ENCODE measurements at regions not wholly inside any gene's neighbourhood (a gene's known extent, or its start where the extent isn't known, plus 50 kb on each side); places are given as distances from the start of the nearest gene placed in this dataset.
"Not testable (repeated sequence)": the region's sequence is repeated elsewhere in the genome, so short reads cannot be mapped to it uniquely, and the experiment has no call there.

DNA sequence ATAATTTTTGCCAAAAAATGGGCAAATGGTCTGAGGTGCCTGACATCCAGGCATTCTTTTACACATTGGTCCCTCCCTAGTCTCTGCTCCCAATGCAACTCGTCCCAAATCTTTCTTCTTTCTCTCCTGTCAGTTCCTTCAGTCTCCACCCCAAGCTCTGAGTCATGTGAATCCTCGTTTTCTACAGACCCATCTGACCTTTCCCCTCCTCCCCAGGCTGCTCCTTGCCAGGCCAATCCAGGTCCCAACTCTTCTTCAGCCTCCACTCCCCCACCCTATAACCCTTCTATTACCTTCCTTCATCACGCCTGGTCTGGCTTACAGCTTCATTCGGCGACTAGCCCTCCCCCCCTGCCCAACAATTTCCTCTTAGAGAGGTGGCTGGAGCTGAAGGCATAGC, 55.3 kb downstream of the BBS10 start:
- in situ Hi-C loops (cut with HindIII; ENCODE audit: low sequenced_read_pairs); DNase-seq (ENCODE audit: low spot score): not testable (repeated sequence)

DNA sequence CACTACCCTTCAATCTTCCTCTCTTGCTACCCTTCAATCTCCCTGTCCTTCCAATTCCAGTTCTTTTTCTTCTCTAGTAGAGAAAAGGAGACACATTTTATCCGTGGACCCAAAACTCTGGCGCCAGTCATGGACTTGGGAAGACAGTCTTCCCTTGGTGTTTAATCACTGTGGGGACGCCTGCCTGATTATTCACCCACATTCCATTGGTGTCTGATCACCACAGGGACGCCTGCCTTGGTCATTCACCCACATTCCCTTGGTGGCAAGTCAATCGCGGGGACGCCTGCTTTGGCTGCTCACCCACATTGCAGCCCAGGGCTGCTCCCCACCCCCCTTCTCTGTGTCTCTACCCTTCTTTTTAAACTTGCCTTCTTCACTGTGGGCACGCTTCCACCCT, 55.9 kb downstream of the BBS10 start:
- DNase-seq (ENCODE audit: low spot score); in situ Hi-C loops (cut with HindIII; ENCODE audit: low sequenced_read_pairs): not testable (repeated sequence)

DNA sequence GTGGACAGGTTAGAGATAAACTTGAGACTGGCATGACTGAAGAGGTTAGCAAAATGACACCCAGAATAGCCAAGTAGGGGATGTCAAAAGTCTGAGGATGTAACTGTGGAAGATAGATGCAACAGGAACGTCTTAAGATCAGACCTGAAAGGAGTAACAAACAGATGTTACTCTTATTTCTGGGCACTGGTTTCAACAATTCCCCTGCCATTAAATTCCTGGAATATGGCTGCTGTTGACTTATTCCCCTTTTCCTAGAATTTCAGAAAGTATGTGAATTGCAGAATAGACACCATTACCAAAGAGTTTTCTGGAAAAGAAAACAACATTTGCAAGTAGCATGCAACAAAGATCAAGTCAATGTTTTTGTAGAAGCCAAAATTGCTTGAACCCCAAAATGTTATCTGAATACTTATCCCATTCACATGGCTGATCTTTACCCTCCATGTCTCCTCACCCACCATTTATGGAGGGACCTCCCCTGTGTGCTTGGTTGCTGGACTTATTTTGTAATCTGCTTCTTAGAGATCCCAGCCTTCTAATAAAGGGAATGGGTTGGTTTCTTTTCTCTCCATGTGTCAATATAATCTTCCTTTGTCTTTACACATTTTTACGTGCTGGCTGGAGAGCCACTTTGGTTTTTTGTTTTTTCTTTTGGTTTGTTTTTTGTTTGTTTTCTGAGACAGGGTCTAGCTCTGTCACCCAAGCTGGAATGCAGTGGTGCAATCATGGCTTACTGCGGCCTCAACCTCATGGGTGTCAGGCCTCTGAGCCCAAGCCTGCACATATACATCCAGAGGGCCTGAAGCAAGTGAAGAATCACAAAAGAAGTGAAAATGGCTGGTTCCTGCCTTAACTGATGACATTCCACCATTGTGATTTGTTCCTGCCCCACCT, 57.0 kb downstream of the BBS10 start:
- DNase-seq (ENCODE audit: low spot score): no peak
- in situ Hi-C loops (cut with HindIII; ENCODE audit: low sequenced_read_pairs): no loop called here

DNA sequence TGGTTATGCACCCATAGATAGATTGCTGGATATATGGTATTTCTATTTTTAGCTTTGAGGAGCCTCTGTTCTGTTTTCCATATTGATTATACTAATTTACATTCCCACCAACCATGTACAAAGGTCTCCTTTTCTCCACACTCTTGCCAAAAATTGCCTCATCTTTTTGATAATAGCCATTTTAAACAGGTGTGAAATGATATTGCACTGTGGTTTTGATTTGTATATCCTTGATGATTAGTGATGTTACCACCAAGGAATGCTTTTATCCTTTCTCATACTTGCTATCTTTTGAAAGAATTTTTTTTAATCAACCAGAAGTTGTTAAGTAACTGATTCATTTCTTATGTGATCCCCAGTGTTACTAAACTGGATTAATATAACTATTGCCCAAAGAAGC, 60.0 kb downstream of the BBS10 start:
- in situ Hi-C loops (cut with HindIII; ENCODE audit: low sequenced_read_pairs): no loop called here
- no peak for DNase-seq (ENCODE audit: low spot score)

DNA sequence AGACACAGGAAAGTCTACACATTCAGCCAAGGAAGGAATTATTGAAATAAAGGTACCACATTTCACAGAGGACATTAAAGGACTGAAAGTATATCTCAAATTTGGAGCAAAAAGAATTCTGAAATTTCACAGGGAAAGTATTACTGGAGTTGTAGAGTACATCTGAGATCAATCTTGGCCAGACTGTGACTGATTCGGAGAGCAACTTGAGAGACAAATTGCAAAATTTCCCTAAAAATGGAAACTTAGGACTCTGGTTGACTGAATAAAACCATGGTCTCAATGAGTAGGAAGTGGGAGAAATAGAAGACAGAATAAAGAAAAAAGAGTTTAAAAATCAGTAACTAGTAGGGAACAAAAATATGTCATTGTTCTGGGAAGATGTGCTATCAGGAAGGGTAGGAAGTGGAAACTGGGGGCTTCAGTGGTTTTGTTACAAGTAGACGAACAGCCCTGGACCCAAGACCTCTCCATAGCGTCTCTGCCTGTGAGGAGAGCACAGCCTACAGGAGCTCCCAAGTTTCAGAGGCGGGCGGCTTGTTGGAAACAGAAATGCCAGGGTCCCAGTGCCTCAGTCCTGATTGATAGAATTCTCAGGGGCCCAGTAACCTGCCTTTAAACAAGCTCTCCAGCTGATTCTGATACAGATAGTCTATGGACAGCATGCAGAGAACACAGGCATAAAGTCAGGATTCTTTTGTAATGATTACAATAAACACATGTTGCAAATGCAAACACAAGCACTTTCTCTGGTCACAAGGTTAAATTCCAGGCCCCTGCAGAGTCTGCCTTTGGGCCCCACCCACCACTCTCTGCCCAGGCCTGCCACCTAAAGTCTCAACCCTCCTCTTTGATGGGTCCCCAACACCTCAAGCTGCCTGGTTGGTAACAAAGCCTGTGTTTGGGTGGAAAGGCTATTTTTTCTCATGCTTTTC, 63.1 kb downstream of the BBS10 start:
- in situ Hi-C loops (cut with HindIII; ENCODE audit: low sequenced_read_pairs): no loop called here
- DNase-seq (ENCODE audit: low spot score): no peak

DNA sequence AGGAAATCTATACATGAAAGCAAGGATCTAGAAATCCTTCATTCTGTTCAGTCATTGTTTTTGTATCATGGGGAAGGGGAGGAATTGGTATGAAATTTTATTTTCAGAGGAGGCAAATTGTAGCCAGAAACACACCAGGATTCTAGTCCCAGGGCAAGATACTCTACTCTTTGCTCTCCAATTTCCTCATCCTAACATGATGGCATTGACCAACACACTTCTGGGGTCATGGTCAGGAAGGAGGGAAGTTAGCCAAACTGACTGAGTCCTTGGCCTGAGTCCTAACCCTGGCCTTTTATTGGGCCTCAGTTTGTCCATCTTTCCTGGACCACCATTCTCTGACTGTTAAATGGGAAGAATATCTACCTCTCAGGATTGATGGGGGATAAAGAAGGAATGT, 65.5 kb downstream of the BBS10 start:
- no peak for DNase-seq (ENCODE audit: low spot score)
- in situ Hi-C loops (cut with HindIII; ENCODE audit: low sequenced_read_pairs): no loop called here

DNA sequence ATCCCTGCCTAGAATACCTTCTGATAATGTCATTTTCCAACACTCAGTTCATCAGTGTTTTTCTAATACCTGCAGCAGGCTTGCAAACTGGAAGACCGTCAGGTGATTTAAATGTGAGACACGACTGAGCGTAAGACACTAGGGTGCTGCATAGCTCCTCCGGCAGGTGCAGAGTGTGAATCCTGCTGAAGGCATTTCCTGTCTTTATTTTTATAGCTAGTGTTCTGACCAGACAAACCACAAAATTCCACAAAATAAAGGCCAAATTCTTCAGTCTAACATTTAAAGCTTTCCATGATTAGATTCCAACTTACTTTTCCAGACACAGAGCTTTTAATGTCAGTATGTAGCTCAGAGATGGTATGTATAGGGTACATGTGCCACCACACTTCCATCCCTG, 70.7 kb downstream of the BBS10 start:
- in situ Hi-C loops (cut with HindIII; ENCODE audit: low sequenced_read_pairs): no loop called here
- DNase-seq (ENCODE audit: low spot score): no peak

DNA sequence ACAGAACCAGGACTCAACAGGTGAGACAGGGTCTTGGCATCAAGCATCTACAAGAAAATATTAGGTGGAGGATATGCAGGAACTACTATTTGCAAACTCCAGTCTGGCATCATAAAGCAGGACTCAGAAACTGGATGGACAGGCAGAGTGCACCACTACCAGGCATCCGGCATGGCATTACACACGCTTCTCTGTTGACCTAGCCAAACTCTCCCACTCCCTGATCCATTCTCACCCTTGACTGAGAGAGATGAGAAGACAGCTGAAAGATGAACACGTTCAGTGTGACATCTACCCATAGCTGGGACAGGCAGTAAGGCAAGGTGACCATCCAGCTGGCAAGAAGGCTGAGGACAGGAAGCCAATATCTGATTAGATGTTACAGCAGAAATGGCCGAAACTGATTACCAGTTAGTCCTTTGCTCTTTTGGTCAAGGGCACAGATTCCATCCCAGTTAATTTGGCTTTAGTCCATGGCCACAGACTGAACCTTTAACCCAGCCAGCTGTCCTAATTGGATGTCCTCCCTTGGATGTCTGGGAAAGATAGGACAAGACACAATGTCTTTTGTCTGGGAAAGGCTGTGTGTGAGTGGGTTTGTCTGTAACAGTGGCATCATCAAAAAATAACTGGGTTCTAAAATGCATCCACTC, 71.6 kb downstream of the BBS10 start:
- in situ Hi-C loops (cut with HindIII; ENCODE audit: low sequenced_read_pairs): no loop called here
- DNase-seq (ENCODE audit: low spot score): peak; percentile 19

DNA sequence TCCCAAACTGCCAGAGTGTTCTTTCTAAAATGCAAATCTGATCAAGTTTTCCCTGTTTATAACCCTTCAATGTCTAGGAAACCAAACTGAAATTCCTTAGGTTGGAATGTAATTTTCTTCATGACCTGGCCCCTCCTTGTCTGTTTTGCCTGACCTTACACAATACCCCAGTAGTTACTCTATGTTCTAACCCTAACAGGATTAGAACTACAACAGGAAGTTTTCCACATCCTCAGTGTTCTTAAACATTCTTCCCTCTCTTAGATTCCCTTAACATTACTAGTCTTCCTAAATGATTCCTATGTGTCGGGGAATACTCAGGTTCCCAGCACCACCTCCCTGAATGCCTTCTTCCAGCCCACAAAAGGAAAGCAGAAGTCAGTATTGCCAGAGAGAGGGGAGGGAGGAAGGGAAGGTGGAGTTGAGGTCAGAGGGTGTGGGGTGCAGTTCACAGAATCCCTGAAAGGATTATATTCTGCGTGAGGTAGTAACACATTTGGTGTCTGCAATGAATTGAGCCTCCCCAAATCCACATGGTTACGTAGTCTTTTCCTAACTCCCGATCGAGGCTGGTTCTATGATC, 72.6 kb downstream of the BBS10 start:
- DNase-seq (ENCODE audit: low spot score): no peak
- in situ Hi-C loops (cut with HindIII; ENCODE audit: low sequenced_read_pairs): no loop called here

DNA sequence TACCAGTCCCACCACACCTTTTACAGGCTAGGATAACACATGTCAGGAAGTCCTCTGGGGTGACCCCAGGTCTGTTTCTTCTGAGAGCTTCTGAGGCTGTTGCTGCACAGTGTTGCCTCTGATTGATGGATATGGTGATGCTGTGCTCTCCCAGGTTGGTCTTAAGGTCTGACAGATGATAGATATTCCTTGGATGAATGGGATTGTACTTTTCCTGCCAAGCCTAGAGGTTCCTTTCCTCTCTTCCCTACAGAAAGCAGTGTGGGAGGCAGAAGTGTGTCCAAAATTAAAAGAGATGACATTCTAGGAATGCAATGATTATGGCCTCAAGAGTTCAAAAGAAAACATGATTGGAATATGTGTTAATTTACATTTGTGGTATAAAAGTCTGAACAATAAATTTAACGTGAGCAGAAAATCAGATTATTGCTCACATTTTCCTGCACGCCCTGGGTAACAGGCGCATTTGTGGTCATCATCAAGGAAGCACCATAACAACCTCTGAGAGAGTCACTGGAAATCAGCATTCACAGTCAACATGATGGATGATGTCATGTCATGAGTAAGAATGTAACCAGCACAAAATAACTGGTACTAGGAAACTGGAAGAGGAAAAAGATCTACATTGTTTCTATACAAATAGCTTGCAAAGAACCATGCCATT, 73.7 kb downstream of the BBS10 start:
- in situ Hi-C loops (cut with HindIII; ENCODE audit: low sequenced_read_pairs): no loop called here
- no peak for DNase-seq (ENCODE audit: low spot score)

DNA sequence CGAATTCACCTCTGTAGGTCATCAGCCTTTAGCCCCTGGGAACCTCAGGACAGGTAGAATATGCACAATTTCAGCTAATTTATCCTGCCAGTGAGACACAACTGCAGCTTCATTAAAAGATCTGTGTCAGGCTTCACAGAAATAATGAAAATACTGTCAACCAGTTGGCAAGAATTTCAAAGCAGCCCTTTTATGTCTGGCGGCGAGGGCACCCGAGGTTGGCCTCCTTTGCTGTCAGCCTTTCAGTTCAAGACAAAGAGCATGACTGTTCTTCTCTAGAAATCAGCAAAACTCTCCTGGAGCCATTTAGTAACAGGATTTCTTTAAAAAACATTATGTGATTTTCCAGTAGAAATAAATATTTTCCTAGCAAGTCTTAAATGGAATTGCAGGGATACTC, 75.9 kb downstream of the BBS10 start:
- in situ Hi-C loops (cut with HindIII; ENCODE audit: low sequenced_read_pairs): no loop called here
- DNase-seq (ENCODE audit: low spot score): peak; percentile 19

DNA sequence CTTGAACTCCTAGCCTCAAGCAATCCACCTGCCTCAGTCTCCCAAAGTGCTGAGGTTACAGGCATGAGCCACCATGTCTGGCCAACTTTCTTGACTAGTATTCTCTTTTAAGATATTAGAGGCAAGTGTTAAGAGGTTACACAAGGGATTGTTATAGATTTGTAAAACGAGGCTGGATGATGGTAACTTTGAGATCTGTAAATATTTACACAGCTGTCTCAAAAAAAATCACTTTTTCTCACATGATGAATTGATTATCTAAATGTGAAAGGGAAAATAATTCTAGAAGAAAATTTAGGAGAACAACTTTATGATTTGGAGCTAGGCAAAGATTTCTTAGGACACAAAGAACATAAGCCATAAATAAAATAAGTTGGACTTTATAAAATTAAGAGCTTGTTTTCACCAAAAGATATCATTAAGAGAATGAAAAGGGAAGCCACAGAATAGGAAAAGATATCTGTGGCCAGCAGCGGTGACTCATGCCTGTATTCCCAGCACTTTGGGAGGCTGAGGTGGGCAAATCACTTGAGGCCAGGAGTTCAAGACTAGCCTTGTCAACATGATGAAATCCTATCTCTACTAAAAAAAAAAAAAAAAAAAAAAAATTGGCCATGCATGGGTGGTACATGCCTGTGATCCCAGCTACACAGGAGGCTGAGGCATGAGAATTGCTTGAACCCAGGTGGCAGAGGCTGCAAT, 77.4 kb downstream of the BBS10 start:
- in situ Hi-C loops (cut with HindIII; ENCODE audit: low sequenced_read_pairs): no loop called here

DNA sequence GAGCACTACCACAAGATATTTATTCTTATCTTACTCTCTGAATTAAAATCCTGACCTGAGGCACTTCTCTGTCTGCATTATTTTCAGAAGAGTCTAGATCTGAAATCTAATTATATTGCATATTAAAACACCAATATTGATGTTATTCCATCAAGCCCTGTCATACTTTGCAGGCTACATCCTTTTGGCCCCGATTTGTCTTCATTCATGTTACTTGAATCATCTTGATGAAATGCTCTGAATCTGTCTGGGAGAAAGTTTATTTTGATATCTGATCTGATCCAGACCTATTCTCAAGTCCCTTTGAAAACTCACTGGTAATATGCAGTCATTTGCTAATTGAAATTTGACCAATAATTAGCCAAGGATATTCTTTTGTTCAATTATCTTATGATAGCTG, 79.9 kb downstream of the BBS10 start:
- DNase-seq (ENCODE audit: low spot score): no peak
- in situ Hi-C loops (cut with HindIII; ENCODE audit: low sequenced_read_pairs): no loop called here

More for the DNA sequence above, 77.4 kb downstream of the BBS10 start:
- no peak for DNase-seq (ENCODE audit: low spot score)

DNA sequence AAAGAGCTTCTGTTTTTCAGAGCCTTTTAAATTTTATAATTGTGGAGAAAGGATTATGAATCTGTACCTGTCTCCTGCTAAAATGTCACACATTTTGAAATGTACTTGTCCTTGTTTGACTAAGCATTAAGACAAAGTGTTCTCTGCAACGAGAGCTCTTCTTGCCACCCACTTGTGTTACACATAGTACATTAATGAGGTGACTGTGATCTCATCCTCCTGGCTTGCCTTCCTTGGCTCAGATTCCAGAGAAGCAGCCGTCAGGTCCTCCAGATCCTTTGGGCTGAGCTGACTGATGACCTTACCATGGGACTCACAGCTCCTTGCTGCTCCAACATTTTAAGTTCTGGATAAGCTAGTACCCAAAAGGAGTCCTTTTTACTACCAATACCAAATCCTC, 81.4 kb downstream of the BBS10 start:
- DNase-seq (ENCODE audit: low spot score): no peak
- in situ Hi-C loops (cut with HindIII; ENCODE audit: low sequenced_read_pairs): no loop called here

DNA sequence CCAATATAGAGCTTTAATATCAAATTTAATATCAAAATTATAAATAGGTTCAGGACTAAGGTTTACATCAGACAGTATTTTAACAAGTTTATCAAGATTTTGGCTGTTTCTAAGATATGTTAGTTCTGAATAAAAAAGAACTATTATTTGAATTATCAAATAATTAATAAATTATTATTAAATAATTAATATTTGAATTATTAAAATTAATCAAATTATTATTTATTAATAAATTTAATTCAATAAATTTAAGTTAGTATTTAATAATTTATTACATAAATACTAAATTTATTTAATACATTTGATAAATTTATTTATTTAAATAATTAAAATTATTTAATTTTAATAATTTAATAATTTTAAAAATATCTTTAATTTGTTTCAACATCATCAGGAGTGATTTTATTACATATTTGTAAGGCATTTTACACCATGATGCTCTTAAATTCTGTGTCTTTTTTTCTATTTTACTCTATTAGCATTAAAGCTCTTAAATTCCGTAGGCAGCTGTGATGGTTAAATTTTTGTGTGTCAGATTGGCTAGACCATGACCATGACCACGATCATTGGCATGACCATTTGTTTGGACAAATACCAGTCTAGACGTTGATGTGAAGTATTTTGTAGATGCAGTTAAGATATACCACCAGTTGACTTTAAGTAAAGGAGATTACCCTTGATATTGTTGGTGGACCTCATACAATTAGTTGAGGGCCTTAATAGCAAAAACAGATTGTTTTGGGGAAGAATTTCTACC, 82.6 kb downstream of the BBS10 start:
- no peak for DNase-seq (ENCODE audit: low spot score)
- in situ Hi-C loops (cut with HindIII; ENCODE audit: low sequenced_read_pairs): no loop called here

DNA sequence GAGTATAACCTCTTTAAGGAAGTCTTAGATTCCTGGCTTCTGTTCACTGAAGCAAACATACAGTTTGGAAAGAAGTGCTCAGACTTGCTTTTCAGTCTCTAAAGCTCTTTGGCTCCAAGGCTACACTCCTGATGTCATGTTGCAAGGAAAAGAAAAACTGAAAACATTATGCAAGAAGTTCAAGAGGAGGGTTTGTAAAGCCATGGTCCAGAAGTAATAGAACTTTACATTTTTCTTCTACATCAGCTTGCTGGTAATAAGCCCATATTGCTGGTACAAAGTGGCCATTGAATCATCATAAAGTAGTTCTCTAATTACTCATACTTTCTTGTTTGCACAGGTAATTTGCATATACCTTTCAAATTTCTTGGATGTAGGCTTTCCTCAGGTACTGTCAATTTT, 83.6 kb downstream of the BBS10 start:
- DNase-seq (ENCODE audit: low spot score): no peak
- in situ Hi-C loops (cut with HindIII; ENCODE audit: low sequenced_read_pairs): no loop called here

DNA sequence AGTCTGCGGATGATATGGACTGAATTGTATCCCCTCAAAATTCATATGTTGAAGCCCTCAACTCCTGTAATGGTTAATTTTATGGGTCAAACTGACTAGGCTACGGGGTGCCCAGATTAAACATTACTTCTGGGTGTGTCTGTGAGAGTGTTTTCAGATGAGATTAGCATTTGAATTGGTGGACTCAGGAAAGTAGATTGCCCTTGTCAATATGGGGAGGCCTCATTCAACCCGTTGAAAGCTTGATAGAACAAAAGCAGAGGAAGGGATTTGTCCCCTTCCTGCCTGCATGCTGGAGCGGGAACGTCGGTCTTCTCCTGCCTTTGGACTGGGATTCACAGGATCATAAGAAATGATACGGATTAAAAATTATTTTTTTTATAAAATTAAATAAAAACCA, 84.5 kb downstream of the BBS10 start:
- no peak for DNase-seq (ENCODE audit: low spot score)
- in situ Hi-C loops (cut with HindIII; ENCODE audit: low sequenced_read_pairs): no loop called here

DNA sequence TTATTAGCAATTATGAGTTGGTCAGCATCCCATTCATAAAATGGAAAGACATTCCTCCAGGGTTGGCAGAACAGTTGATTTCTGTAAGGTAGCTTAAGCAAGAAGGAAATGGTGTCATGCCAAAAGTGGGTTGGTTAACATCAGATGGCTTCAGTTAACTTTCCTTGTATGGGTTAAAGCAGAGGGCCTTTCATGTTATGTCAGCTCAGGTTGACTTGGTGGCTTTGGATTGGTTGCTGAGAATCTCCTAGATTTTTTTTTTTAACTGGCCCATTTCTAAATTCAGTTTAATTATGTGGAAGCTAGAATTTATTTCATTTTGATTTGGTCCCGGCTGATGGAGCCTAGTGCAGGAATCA, 87.8 kb downstream of the BBS10 start:
- no peak for DNase-seq (ENCODE audit: low spot score)
- in situ Hi-C loops (cut with HindIII; ENCODE audit: low sequenced_read_pairs): no loop called here
